Adrenal gland (tissue), 9 donors: ENCODE measurements at regions not wholly inside any gene's neighbourhood (a gene's known extent, or its start where the extent isn't known, plus 50 kb on each side); places are given as distances from the start of the nearest gene placed in this dataset.

Source experiments
- DNase-seq, 7 donors: peaks; one replicate each; pipeline ENCODE4 v3.0.0-alpha.2; 2019 to 2020
- H3K27ac ChIP-seq, 5 donors: fragments of 200-600 bp; sonication (generic) in 4 of 5; 1 replicate in 3 of 5; 2 replicates in 2 of 5; pipeline versions ENCODE4 v1.5.1 to v1.8.0; 2016 to 2020; ENCODE audit warnings: mild to moderate bottlenecking in 1 of 5
- H3K27me3 ChIP-seq: fragments of 200-600 bp; 2 replicates; pipeline ENCODE4 v1.8.0; 2021
- H3K36me3 ChIP-seq, 2 donors: fragments of 200-600 bp; replicated peaks in 1 of 2; 1 replicate in 1 of 2; 2 replicates in 1 of 2; pipeline versions ENCODE4 v1.5.1 to v1.8.0; 2018 to 2022
- H3K4me1 ChIP-seq, 2 donors: fragments of 200-600 bp; replicated peaks in 1 of 2; 1 replicate in 1 of 2; 2 replicates in 1 of 2; pipeline versions ENCODE4 v1.5.1 to v1.8.0; 2018 to 2021
- H3K4me3 ChIP-seq, 4 donors: fragments of 200-600 bp; sonication (generic) in 3 of 4; one replicate each; pipeline ENCODE4 v1.5.1; 2016 to 2018
- H3K9me3 ChIP-seq, 3 donors: fragments of 200-600 bp; sonication (generic) in 1 of 3; replicated peaks in 1 of 3; 1 replicate in 2 of 3; 2 replicates in 1 of 3; pipeline versions ENCODE4 v1.5.1 to v1.8.0; 2016 to 2021
- CTCF ChIP-seq, 6 experiments: fragments of 450-650 bp in 4 of 6; fragments of 200-600 bp in 2 of 6; sonication (generic) in 1 of 6; IDR thresholded peaks; 1 replicate in 5 of 6; 2 replicates in 1 of 6; pipeline versions ENCODE4 v1.5.1 to v1.8.0; 2016 to 2021; ENCODE audit warnings: antibody characterized with exemption in 6 of 6, mild to moderate bottlenecking in 2 of 6, moderate library complexity in 1 of 6
- POLR2A ChIP-seq, 2 donors: fragments of 450-650 bp; IDR thresholded peaks; one replicate each; pipeline ENCODE4 v1.6.1; 2017; ENCODE audit warnings: antibody characterized with exemption in 2 of 2, mild to moderate bottlenecking in 2 of 2, moderate library complexity in 1 of 2
- WGBS, 4 donors: extraction: QIAGEN DNeasy Blood & Tissue Kit in 2 of 4; methylation state at CpG; one replicate each; pipeline versions ENCODE4 v1.1.5 to v1.1.7; 2013 to 2017; 5-methylcytosine and 5-hydroxymethylcytosine counted together
- intact Hi-C, 2 donors: fragments of 100-400 bp; cut with DNase I; formaldehyde crosslinking; loops; one replicate each; pipeline versions ENCODE4 v1.14.1 to v1.15.0; 2022 to 2023
- donor health status: healthy with polysubstance abuse.
- donor health status: Bipolar disorder and iron deficiency.
- donor health status: DM: yes; HTN: yes; CAD: no.
- donor health status: DM: no; HTN: no; CAD: no.
- donor health status: DM: no; HTN: no; CAD: no.

- 73 to 87% (median 83%) methylated on average over 4 of the region's 4 CpGs for WGBS, 4 donors
These were observed 608.6 kb upstream of the KIRREL3 start for GRCh38 chr11:127609025-127609773.

GRCh38 chr11:127607487-127608085, 607.0 kb upstream of the KIRREL3 start:
- Histone ChIP-seq H3K27ac (no peak overlapping the region), H3K4me3 (no peak overlapping the region), H3K36me3 (no peaks in the 10 kb centered on the region), H3K9me3 (no peaks in the 10 kb centered on the region), H3K4me1 (no peaks in the 10 kb centered on the region), H3K27me3 (no peaks in the 10 kb centered on the region)
- 56 to 71% (median 63%) methylated on average over 9 of the region's 9 CpGs for WGBS, 4 donors
- TF ChIP-seq POLR2A (IDR thresholded peaks at IDR 0.05) (no peak), CTCF (IDR thresholded peaks at IDR 0.05) (no peak)
- DNase-seq = no peak
- intact Hi-C loops = no loop called here

More at GRCh38 chr11:127609025-127609773, 608.6 kb upstream of the KIRREL3 start:
- intact Hi-C loops = no loop called here
- H3K27me3 ChIP-seq = no peaks in the 10 kb centered on the region
- TF ChIP-seq POLR2A (IDR thresholded peaks at IDR 0.05) (no peak), CTCF (IDR thresholded peaks at IDR 0.05) (no peak)
- no peak overlapping the region for H3K27ac ChIP-seq
- no peaks in the 10 kb centered on the region for H3K9me3 ChIP-seq
- DNase-seq = no peak
- H3K36me3 ChIP-seq = no peaks in the 10 kb centered on the region
- H3K4me1 ChIP-seq = no peaks in the 10 kb centered on the region
- no peak overlapping the region for H3K4me3 ChIP-seq

- Histone ChIP-seq H3K4me1 (no peaks in the 10 kb centered on the region), H3K9me3 (no peaks in the 10 kb centered on the region), H3K27ac (no peak overlapping the region), H3K4me3 (no peak overlapping the region), H3K36me3 (no peaks in the 10 kb centered on the region), H3K27me3 (no peaks in the 10 kb centered on the region)
- intact Hi-C loops = no loop called here
- no peak for DNase-seq
- 61 to 70% (median 65%) methylated on average over 3 of the region's 3 CpGs for WGBS, 4 donors
- TF ChIP-seq POLR2A (IDR thresholded peaks at IDR 0.05) (no peak), CTCF (IDR thresholded peaks at IDR 0.05) (no peak)
These were observed 601.0 kb upstream of the KIRREL3 start for GRCh38 chr11:127601578-127601977.

GRCh38 chr11:127600674-127601073, 600.1 kb upstream of the KIRREL3 start:
- intact Hi-C loops = no loop called here
- Histone ChIP-seq H3K36me3 (no peaks in the 10 kb centered on the region), H3K4me3 (no peak overlapping the region), H3K4me1 (no peaks in the 10 kb centered on the region), H3K9me3 (no peaks in the 10 kb centered on the region), H3K27me3 (no peaks in the 10 kb centered on the region), H3K27ac (no peak overlapping the region)
- TF ChIP-seq POLR2A (IDR thresholded peaks at IDR 0.05) = no peak
- no peak for DNase-seq
- 72 to 89% (median 80%) methylated on average over 2 of the region's 2 CpGs for WGBS, 4 donors
